ENCODE measurements at regions not wholly inside any gene's neighbourhood (a gene's known extent, or its start where the extent isn't known, plus 50 kb on each side); places are given as distances from the start of the nearest gene placed in this dataset.

- no peak for DNase-seq (ENCODE audit: low read depth)
- in situ Hi-C loops (cut with HindIII; ENCODE audit: low pct_unique_long_range_greater_than_20kb, low sequenced_read_pairs), result no loop called here
These were observed 95.4 kb upstream of the DIO3 start for GRCh38 chr14:101465795-101466448.

- no peak for DNase-seq (ENCODE audit: low read depth)
- in situ Hi-C loops (cut with HindIII; ENCODE audit: low pct_unique_long_range_greater_than_20kb, low sequenced_read_pairs), result no loop called here
These were observed 94.7 kb upstream of the DIO3 start for GRCh38 chr14:101466456-101467180.

DNA sequence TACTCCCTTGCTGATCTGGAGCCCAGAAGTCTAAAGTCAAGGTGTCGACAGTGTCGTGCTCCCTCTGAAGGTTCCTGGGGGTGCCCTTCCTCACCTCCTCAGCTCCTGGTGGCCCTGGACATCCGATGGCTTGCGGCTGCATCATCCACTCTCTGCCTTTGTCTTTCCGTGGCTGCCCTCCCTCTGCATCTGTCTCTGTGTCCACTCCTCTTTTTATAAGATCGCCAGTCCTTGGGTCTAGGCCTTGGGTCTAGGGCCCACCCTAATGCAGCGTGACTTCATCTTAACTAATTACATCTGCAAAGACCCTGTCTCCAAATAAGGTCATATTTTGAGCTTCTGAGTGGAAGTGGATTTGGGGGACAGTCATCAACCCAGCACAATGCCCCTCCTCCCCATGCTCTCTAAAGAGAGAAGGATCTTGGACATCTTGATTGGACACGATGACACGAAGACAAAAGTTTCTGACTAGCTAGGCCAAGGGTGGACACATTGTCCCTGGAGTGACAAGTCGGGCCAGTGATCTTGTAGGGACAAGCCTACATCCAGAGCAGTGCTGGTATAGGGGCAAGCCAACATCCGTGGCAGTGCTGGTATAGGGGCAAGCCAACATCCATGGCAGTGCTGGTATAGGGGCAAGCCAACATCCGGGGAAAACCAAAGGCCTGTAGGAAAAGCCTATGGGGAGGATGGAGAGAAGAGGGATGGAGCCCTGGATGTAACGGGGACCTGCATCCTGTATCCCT is 93.9 kb upstream of the DIO3 start:
- in situ Hi-C loops (cut with HindIII; ENCODE audit: low pct_unique_long_range_greater_than_20kb, low sequenced_read_pairs), result no loop called here
- DNase-seq (ENCODE audit: low read depth), result no peak

DNA sequence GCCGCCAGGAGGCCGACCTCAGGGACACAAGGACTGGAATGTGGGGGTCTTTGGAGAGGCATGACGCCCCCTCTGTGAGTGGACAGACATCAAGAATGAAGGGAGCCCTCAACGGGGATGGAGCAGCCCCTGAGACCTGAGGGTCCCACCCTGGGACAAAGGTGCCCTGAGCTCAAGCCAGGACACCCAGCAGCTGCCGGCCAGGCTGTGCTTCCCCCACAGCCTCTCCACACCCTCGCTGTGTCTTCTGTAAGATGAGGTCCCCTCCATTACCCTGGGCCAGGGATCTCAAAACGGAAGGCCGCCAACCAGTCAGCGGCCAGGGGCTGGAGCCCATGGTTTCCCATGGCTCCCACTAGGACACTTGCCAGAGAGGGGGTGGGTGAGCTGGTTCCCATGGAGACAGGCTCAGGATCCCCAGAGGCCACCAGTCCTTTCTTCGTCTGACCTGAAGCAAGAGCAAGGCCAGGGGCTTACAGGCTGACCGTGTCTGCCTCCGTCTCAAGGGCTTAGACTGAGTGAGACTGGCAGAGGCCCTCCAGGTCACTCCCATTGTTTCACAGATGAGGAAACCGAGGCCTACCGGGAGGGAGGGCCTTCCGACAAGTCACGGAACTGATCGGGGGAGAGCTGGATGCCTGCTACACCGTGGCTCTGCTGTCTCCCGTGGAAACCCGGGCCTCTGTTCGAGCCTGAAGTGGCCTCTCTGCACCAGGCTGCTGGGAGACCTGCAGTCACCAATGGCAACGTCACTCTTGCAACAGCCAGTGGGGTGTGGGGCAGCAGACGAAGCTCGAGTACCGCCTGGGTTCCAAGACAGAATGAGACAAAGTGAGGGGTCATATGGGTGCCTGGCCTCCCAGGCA is 91.7 kb upstream of the DIO3 start:
- DNase-seq (ENCODE audit: low read depth), result no peak
- in situ Hi-C loops (cut with HindIII; ENCODE audit: low pct_unique_long_range_greater_than_20kb, low sequenced_read_pairs), result no loop called here

DNA sequence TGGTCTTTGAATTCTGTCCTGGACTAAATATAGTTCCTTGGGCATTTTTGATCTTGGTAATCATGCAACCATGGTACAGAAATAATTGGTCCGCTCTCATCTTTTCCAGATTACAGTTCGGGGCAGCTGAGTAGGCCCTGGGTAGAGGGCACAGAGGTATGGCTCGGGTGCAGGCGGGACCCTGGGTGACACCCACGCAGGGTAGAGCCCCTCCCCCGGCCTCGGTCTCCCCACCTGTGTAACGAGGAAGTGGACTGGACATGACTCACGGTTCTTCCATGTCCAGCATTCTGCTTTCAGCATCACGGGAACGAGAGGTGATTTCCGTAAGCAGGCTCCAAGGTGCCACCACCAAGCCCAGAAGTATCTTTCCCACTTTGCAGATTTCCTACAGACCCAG is 91.0 kb upstream of the DIO3 start:
- DNase-seq (ENCODE audit: low read depth), result no peak
- in situ Hi-C loops (cut with HindIII; ENCODE audit: low pct_unique_long_range_greater_than_20kb, low sequenced_read_pairs), result no loop called here

- in situ Hi-C loops (cut with HindIII; ENCODE audit: low pct_unique_long_range_greater_than_20kb, low sequenced_read_pairs), result no loop called here
- DNase-seq (ENCODE audit: low read depth), result no peak
These were observed 89.4 kb upstream of the DIO3 start for GRCh38 chr14:101471723-101472517.

DNA sequence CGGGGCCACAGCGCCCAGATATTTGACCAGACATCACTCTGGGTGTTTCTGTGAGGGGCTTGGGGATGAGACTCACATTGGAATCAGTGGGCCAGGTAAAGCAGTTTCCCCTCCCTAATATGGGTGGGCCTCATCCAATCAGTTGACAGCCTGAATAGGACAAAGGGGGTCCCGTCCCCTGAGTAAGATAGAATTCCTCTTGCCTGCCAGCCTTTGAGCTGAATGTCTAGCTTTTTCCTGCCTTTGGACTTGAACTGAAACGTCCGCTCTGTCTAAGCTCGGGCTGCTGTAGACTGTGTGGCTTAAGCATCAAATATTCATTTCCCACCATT is 88.8 kb upstream of the DIO3 start:
- DNase-seq (ENCODE audit: low read depth), result no peak
- in situ Hi-C loops (cut with HindIII; ENCODE audit: low pct_unique_long_range_greater_than_20kb, low sequenced_read_pairs), result no loop called here

GRCh38 chr14:101473045-101473729 is 88.1 kb upstream of the DIO3 start:
- in situ Hi-C loops (cut with HindIII; ENCODE audit: low pct_unique_long_range_greater_than_20kb, low sequenced_read_pairs), result no loop called here
- no peak for DNase-seq (ENCODE audit: low read depth)

- DNase-seq (ENCODE audit: low read depth), result no peak
- in situ Hi-C loops (cut with HindIII; ENCODE audit: low pct_unique_long_range_greater_than_20kb, low sequenced_read_pairs), result no loop called here
These were observed 87.3 kb upstream of the DIO3 start for GRCh38 chr14:101473795-101474562.

- in situ Hi-C loops (cut with HindIII; ENCODE audit: low pct_unique_long_range_greater_than_20kb, low sequenced_read_pairs), result no loop called here
- DNase-seq (ENCODE audit: low read depth), result no peak
These were observed 86.5 kb upstream of the DIO3 start for GRCh38 chr14:101474563-101475455.

GRCh38 chr14:101475456-101476257 is 85.6 kb upstream of the DIO3 start:
- in situ Hi-C loops (cut with HindIII; ENCODE audit: low pct_unique_long_range_greater_than_20kb, low sequenced_read_pairs), result no loop called here
- peak; percentile 47 for DNase-seq (ENCODE audit: low read depth)

- in situ Hi-C loops (cut with HindIII; ENCODE audit: low pct_unique_long_range_greater_than_20kb, low sequenced_read_pairs), result no loop called here
- peak; percentile 37 for DNase-seq (ENCODE audit: low read depth)
These were observed 84.9 kb upstream of the DIO3 start for GRCh38 chr14:101476258-101476915.

- peak; percentile 83 for DNase-seq (ENCODE audit: low read depth)
- in situ Hi-C loops (cut with HindIII; ENCODE audit: low pct_unique_long_range_greater_than_20kb, low sequenced_read_pairs), result no loop called here
These were observed 84.3 kb upstream of the DIO3 start for GRCh38 chr14:101476916-101477553.

GRCh38 chr14:101477648-101478047 is 83.6 kb upstream of the DIO3 start:
- no peak for DNase-seq (ENCODE audit: low read depth)
- in situ Hi-C loops (cut with HindIII; ENCODE audit: low pct_unique_long_range_greater_than_20kb, low sequenced_read_pairs), result no loop called here

Measured in Caki2 (cell line).